ENCODE measurements at regions not wholly inside any gene's neighbourhood (a gene's known extent, or its start where the extent isn't known, plus 50 kb on each side); places are given as distances from the start of the nearest gene placed in this dataset.

GRCh38 chr3:16033889-16034687 lies 140.4 kb upstream of the GALNT15 start:
- H3K9me3 ChIP-seq: peaks cover 0 to 4% (median 0%) of the 10 kb centered on the region in 4 donors
- H3K4me1 ChIP-seq: no peaks in the 10 kb centered on the region
- DNase-seq: no peak
- no peaks in the 10 kb centered on the region for H3K36me3 ChIP-seq
- no peaks in the 10 kb centered on the region for H3K27me3 ChIP-seq
- H3K4me3 ChIP-seq: no peak overlapping the region
- WGBS, 5 donors: 70 to 79% (median 72%) methylated on average over 3 of the region's 3 CpGs
- intact Hi-C loops (cut with DNase I; ENCODE audit: low total_unique reads): no loop called here
- TF ChIP-seq POLR2A (IDR thresholded peaks at IDR 0.05) (no peak), CTCF (IDR thresholded peaks at IDR 0.05) (no peak), POLR2AphosphoS5 (IDR thresholded peaks at IDR 0.05) (no peak), EP300 (IDR thresholded peaks at IDR 0.05) (no peak)
- H3K27ac ChIP-seq: no peak overlapping the region

GRCh38 chr3:16040991-16041390 lies 133.5 kb upstream of the GALNT15 start:
- H3K4me1 ChIP-seq: no peaks in the 10 kb centered on the region
- no peak for TF ChIP-seq EP300 (IDR thresholded peaks at IDR 0.05)
- no peak for TF ChIP-seq POLR2AphosphoS5 (IDR thresholded peaks at IDR 0.05)
- no peak for TF ChIP-seq CTCF (IDR thresholded peaks at IDR 0.05)
- TF ChIP-seq POLR2A (IDR thresholded peaks at IDR 0.05): no peak
- H3K27me3 ChIP-seq: no peaks in the 10 kb centered on the region
- no peaks in the 10 kb centered on the region for H3K36me3 ChIP-seq
- intact Hi-C loops (cut with DNase I; ENCODE audit: low total_unique reads): no loop called here
- H3K4me3 ChIP-seq: no peak overlapping the region
- H3K9me3 ChIP-seq: peaks cover 0 to 7% (median 0%) of the 10 kb centered on the region in 4 donors
- no peak overlapping the region for H3K27ac ChIP-seq
- no peak for DNase-seq
- 83 to 93% (median 89%) methylated on average over 2 of the region's 2 CpGs for WGBS, 5 donors

- intact Hi-C loops (cut with DNase I; ENCODE audit: low total_unique reads): loop anchor here (5.0 kb wide), 1 partner anchor 129 kb away; no protein-coding TSS in a partner anchor
- H3K9me3 ChIP-seq: no peaks in the 10 kb centered on the region
- peak; percentile 41 to 85 for DNase-seq
- H3K27me3 ChIP-seq: no peaks in the 10 kb centered on the region
- H3K36me3 ChIP-seq: no peaks in the 10 kb centered on the region
- WGBS, 5 donors: 7 to 13% (median 10%) methylated on average over 5 of the region's 5 CpGs
- TF ChIP-seq EP300 (IDR thresholded peaks at IDR 0.05) (no peak), CTCF (IDR thresholded peaks at IDR 0.05) (peak in 5 of 7 experiments; percentile 52 to 73 (median 67))
- no peak overlapping the region for H3K27ac ChIP-seq
- peaks cover 0 to 9% (median 2%) of the 10 kb centered on the region in 4 donors for H3K4me1 ChIP-seq
- H3K4me3 ChIP-seq: peak overlapping the region in 3 of 4 donors; percentile 9 to 29 (median 14)
Measured at GRCh38 chr3:16048435-16049318, 125.8 kb upstream of the GALNT15 start.

- WGBS, 5 donors: 70 to 81% (median 78%) methylated on average over 16 of the region's 16 CpGs
Measured at GRCh38 chr3:16050641-16051467, 123.6 kb upstream of the GALNT15 start.

More at GRCh38 chr3:16050641-16051467, 123.6 kb upstream of the GALNT15 start:
- Histone ChIP-seq H3K4me3 (no peak overlapping the region), H3K9me3 (no peaks in the 10 kb centered on the region), H3K4me1 (peaks cover 0 to 9% (median 2%) of the 10 kb centered on the region in 4 donors), H3K27ac (peak overlapping the region in 4 of 5 donors; percentile 28 to 56 (median 52)), H3K27me3 (no peaks in the 10 kb centered on the region), H3K36me3 (no peaks in the 10 kb centered on the region)
- peak in 1 of 2 donors; percentile 50 for DNase-seq
- TF ChIP-seq POLR2AphosphoS5 (IDR thresholded peaks at IDR 0.05) (peak in 2 of 3 donors; percentile 34 to 39), POLR2A (IDR thresholded peaks at IDR 0.05) (no peak)
- intact Hi-C loops (cut with DNase I; ENCODE audit: low total_unique reads): loop anchor here (5.0 kb wide), 1 partner anchor 191 kb away; no protein-coding TSS in a partner anchor
